ENCODE measurements at regions not wholly inside any gene's neighbourhood (a gene's known extent, or its start where the extent isn't known, plus 50 kb on each side); places are given as distances from the start of the nearest gene placed in this dataset.

- TF ChIP-seq, protein P1, sequence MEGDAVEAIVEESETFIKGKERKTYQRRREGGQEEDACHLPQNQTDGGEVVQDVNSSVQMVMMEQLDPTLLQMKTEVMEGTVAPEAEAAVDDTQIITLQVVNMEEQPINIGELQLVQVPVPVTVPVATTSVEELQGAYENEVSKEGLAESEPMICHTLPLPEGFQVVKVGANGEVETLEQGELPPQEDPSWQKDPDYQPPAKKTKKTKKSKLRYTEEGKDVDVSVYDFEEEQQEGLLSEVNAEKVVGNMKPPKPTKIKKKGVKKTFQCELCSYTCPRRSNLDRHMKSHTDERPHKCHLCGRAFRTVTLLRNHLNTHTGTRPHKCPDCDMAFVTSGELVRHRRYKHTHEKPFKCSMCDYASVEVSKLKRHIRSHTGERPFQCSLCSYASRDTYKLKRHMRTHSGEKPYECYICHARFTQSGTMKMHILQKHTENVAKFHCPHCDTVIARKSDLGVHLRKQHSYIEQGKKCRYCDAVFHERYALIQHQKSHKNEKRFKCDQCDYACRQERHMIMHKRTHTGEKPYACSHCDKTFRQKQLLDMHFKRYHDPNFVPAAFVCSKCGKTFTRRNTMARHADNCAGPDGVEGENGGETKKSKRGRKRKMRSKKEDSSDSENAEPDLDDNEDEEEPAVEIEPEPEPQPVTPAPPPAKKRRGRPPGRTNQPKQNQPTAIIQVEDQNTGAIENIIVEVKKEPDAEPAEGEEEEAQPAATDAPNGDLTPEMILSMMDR (conservative IDR thresholded peaks at IDR 0.05; ENCODE audit: low read depth, low read length), result no peak
- no peak for TF ChIP-seq EZH2 (IDR thresholded peaks at IDR 0.05; ENCODE audit: borderline replicate concordance, low read depth, low read length, poor library complexity, severe bottlenecking)
Observed at GRCh38 chr2:160741271-160741670, 247.7 kb upstream of the RBMS1 start.
